ENCODE measurements at regions not wholly inside any gene's neighbourhood (a gene's known extent, or its start where the extent isn't known, plus 50 kb on each side); places are given as distances from the start of the nearest gene placed in this dataset.
A peak's percentile ranks its signal among the peaks of the same experiment; 100 is the strongest.
"Not testable (repeated sequence)": the region's sequence is repeated elsewhere in the genome, so short reads cannot be mapped to it uniquely, and the experiment has no call there.

DNA sequence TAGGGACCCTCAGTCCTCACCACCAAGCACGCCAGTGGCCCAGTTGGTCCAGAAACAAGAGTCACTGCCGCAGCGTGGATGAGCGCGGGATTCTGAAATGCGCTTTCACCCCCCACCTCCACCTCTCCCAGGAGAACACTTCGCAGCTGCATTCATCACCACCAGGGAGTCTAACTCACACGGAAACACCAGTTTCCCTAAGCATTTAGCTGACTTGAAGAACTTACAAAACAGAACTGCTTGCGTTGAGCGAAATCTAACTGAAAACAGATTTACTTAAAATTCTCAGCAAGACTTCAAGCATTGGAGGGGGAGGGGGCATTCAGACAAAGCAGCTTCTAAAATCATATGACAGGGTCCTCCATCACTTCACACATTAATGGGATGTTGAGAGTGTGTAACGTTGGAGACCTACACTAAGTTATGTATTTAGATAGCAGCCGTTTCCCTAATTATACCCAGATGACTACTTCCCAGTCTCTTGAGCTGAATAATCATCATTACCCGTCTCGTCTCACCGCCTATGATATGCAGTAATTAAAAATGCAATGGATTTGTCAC is 258.2 kb upstream of the IRS2 start:
- H3K36me3 ChIP-seq (ENCODE audit: control insufficient read depth in 4 of 4, insufficient read depth in 4 of 4, low read length in 4 of 4): no peaks in the 10 kb centered on the region
- H3K9ac ChIP-seq (ENCODE audit: insufficient read depth in 1 of 2, low read length in 2 of 2): no peak overlapping the region
- peaks cover 0 to 10% (median 2%) of the 10 kb centered on the region in 3 donors for H3K27me3 ChIP-seq (ENCODE audit: control insufficient read depth in 3 of 3, insufficient read depth in 3 of 3, low read length in 2 of 3)
- TF ChIP-seq, protein P1, sequence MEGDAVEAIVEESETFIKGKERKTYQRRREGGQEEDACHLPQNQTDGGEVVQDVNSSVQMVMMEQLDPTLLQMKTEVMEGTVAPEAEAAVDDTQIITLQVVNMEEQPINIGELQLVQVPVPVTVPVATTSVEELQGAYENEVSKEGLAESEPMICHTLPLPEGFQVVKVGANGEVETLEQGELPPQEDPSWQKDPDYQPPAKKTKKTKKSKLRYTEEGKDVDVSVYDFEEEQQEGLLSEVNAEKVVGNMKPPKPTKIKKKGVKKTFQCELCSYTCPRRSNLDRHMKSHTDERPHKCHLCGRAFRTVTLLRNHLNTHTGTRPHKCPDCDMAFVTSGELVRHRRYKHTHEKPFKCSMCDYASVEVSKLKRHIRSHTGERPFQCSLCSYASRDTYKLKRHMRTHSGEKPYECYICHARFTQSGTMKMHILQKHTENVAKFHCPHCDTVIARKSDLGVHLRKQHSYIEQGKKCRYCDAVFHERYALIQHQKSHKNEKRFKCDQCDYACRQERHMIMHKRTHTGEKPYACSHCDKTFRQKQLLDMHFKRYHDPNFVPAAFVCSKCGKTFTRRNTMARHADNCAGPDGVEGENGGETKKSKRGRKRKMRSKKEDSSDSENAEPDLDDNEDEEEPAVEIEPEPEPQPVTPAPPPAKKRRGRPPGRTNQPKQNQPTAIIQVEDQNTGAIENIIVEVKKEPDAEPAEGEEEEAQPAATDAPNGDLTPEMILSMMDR (IDR thresholded peaks at IDR 0.05; ENCODE audit: control extremely low read depth, extremely low read depth): no peak
- WGBS, 2 donors: 58 to 61% methylated on average over 15 of the region's 15 CpGs
- no peak overlapping the region for H3K27ac ChIP-seq (ENCODE audit: low read depth in 1 of 2, low read length in 1 of 2)
- peak in 2 of 3 donors; percentile 9 to 15 for DNase-seq
- no peak overlapping the region for H3K4me3 ChIP-seq
- peaks cover 0 to 17% (median 8%) of the 10 kb centered on the region in 5 donors for H3K4me1 ChIP-seq (ENCODE audit: control insufficient read depth in 5 of 5, insufficient read depth in 5 of 5, low read length in 5 of 5)
- no peak for ATAC-seq (ENCODE audit: insufficient read depth, low FRiP score)
- peaks cover 0 to 7% (median 0%) of the 10 kb centered on the region in 4 donors for H3K9me3 ChIP-seq (ENCODE audit: control insufficient read depth in 4 of 4, insufficient read depth in 3 of 4, low read length in 3 of 4)

DNA sequence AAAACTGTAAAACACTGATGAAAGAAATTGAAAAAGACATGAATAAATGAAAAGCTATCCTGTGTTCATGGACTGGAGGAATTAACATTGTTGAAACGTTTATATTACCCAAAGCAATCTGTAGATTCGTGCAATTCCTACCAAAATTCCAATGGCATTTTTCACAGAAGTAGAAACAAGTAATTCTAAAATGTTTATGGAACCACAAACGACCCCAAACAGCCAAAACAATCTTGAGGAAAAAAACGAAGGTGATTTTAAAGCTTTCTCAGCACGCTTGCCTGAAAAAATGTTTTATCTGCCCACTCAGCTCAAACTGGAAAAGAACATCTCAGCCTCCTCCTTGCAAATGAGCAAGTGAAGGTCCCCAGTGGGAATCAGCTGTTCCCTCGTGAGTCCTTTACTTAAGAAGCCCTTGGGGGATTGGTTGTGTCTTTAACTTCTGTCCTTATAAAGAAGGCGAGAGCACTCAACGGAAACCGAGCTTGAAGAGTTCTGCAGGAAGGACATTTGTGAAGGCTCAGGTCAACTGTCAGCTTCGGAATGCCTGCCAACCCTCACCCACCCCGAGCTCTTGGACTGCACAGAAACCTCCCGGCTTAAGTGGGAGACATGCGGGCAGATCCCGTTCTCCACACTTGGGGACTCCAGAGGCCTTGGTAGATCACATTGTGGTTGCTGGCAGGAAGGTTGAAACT is 256.0 kb upstream of the IRS2 start:
- DNase-seq (no peak), ATAC-seq (ENCODE audit: insufficient read depth, low FRiP score) (no peak)
- Histone ChIP-seq H3K36me3 (ENCODE audit: control insufficient read depth in 4 of 4, insufficient read depth in 4 of 4, low read length in 4 of 4) (no peaks in the 10 kb centered on the region), H3K27ac (ENCODE audit: low read depth in 1 of 2, low read length in 1 of 2) (no peak overlapping the region), H3K9me3 (ENCODE audit: control insufficient read depth in 4 of 4, insufficient read depth in 3 of 4, low read length in 3 of 4) (peaks cover 0 to 7% (median 0%) of the 10 kb centered on the region in 4 donors), H3K4me3 (no peak overlapping the region), H3K9ac (ENCODE audit: insufficient read depth in 1 of 2, low read length in 2 of 2) (no peak overlapping the region), H3K27me3 (ENCODE audit: control insufficient read depth in 3 of 3, insufficient read depth in 3 of 3, low read length in 2 of 3) (peaks cover 0 to 10% (median 6%) of the 10 kb centered on the region in 3 donors), H3K4me1 (ENCODE audit: control insufficient read depth in 5 of 5, insufficient read depth in 5 of 5, low read length in 5 of 5) (peaks cover 0 to 13% (median 4%) of the 10 kb centered on the region in 5 donors)
- TF ChIP-seq, protein P1 (IDR thresholded peaks at IDR 0.05; ENCODE audit: control extremely low read depth, extremely low read depth): no peak
- WGBS, 2 donors: 80 to 87% methylated on average over 14 of the region's 14 CpGs

DNA sequence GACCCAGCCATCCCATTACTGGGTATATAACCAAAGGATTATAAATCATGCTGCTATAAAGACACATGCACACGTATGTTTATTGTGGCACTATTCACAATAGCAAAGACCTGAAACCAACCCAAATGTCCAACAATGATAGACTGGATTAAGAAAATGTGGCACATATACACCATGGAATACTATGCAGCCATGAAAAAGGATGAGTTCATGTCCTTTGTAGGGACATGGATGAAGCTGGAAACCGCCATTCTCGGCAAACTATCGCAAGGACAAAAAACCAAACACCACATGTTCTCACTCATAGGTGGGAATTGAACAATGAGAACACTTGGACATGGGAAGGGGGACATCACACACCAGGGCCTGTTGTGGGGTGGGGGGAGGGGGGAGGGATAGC is 255.3 kb upstream of the IRS2 start:
- H3K36me3 ChIP-seq (ENCODE audit: control insufficient read depth in 4 of 4, insufficient read depth in 4 of 4, low read length in 4 of 4); H3K9ac ChIP-seq (ENCODE audit: insufficient read depth in 1 of 2, low read length in 2 of 2); H3K27ac ChIP-seq (ENCODE audit: low read depth in 1 of 2, low read length in 1 of 2); H3K4me1 ChIP-seq (ENCODE audit: control insufficient read depth in 5 of 5, insufficient read depth in 5 of 5, low read length in 5 of 5); H3K4me3 ChIP-seq; DNase-seq; ATAC-seq (ENCODE audit: insufficient read depth, low FRiP score); H3K9me3 ChIP-seq (ENCODE audit: control insufficient read depth in 4 of 4, insufficient read depth in 3 of 4, low read length in 3 of 4): not testable (repeated sequence)
- H3K27me3 ChIP-seq (ENCODE audit: control insufficient read depth in 3 of 3, insufficient read depth in 3 of 3, low read length in 2 of 3): peaks cover 0 to 10% (median 6%) of the 10 kb centered on the region in 3 donors
- 96 to 100% methylated on average over 4 of the region's 4 CpGs for WGBS, 2 donors

DNA sequence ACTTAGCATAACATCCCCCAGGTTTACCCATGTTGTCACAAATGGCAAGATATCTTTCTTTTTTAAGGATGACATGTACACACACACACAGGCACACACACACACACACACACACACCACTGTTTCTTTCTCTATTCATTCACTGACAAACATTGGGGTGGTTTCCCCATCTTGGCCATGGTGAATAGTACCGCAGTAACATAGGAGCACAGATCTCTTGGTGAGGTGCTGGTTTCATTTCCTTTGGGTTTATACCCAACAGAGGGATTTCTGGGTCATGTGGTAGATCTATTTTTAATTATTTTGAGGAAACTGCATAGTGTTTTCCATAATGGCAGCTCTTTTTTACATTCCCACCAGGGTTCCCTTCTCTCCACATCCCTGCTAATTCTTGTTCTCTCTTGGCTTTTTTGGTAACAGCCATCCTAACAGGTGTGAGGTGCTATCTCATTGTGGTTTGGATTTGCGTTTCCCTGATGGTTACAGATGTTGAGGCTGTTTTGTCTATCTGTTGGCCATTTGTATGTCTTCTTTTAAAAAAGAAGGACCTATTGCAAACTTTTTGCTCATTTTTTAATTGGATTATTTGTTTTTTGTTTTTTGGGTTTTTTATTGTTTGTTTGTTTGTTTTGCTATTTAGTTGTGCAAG is 251.7 kb upstream of the IRS2 start:
- Histone ChIP-seq H3K27me3 (ENCODE audit: control insufficient read depth in 3 of 3, insufficient read depth in 3 of 3, low read length in 2 of 3) (peaks cover 0 to 4% (median 0%) of the 10 kb centered on the region in 3 donors), H3K36me3 (ENCODE audit: control insufficient read depth in 4 of 4, insufficient read depth in 4 of 4, low read length in 4 of 4) (no peaks in the 10 kb centered on the region), H3K27ac (ENCODE audit: low read depth in 1 of 2, low read length in 1 of 2) (no peak overlapping the region), H3K4me3 (no peak overlapping the region), H3K9me3 (ENCODE audit: control insufficient read depth in 4 of 4, insufficient read depth in 3 of 4, low read length in 3 of 4) (peaks cover 0 to under 1% (median 0%) of the 10 kb centered on the region in 4 donors), H3K9ac (ENCODE audit: insufficient read depth in 1 of 2, low read length in 2 of 2) (no peak overlapping the region), H3K4me1 (ENCODE audit: control insufficient read depth in 5 of 5, insufficient read depth in 5 of 5, low read length in 5 of 5) (peaks cover 0 to under 1% (median 0%) of the 10 kb centered on the region in 5 donors)
- TF ChIP-seq, protein P1 (IDR thresholded peaks at IDR 0.05; ENCODE audit: control extremely low read depth, extremely low read depth): no peak
- 78 to 89% methylated on average over 2 of the region's 2 CpGs for WGBS, 2 donors
- no peak for DNase-seq
- ATAC-seq (ENCODE audit: insufficient read depth, low FRiP score): no peak
